ENCODE measurements at regions not wholly inside any gene's neighbourhood (a gene's known extent, or its start where the extent isn't known, plus 50 kb on each side); places are given as distances from the start of the nearest gene placed in this dataset.

DNA sequence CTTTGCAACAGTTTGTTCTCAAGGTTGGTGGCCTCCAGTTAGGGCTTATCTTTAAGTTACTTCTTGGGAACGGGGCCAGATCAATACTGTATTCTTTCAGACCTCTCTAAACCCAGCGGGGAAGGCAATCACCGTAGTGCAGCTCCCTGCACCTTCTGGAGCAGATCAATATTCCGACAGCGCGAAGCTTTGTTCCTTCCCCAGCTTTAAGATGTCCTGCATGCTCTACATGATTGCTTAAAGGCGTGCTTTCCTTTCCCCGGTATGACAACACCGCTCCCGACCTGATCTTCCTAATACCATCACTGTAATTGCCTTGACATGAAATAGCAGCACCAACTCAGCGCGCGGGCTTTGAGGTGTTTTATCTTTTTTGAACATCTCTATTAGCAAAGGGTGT lies 755.2 kb downstream of the NR2F2 start:
- no peak for TF ChIP-seq CSDC2 (CRISPR knock-in tag; IDR thresholded peaks at IDR 0.05)
- TF ChIP-seq RARB (CRISPR knock-in tag; IDR thresholded peaks at IDR 0.05), result no peak
- TF ChIP-seq POU6F1 (CRISPR knock-in tag; IDR thresholded peaks at IDR 0.05; ENCODE audit: borderline replicate concordance, low read depth), result no peak
- TF ChIP-seq, protein P1, sequence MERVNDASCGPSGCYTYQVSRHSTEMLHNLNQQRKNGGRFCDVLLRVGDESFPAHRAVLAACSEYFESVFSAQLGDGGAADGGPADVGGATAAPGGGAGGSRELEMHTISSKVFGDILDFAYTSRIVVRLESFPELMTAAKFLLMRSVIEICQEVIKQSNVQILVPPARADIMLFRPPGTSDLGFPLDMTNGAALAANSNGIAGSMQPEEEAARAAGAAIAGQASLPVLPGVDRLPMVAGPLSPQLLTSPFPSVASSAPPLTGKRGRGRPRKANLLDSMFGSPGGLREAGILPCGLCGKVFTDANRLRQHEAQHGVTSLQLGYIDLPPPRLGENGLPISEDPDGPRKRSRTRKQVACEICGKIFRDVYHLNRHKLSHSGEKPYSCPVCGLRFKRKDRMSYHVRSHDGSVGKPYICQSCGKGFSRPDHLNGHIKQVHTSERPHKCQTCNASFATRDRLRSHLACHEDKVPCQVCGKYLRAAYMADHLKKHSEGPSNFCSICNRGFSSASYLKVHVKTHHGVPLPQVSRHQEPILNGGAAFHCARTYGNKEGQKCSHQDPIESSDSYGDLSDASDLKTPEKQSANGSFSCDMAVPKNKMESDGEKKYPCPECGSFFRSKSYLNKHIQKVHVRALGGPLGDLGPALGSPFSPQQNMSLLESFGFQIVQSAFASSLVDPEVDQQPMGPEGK (CRISPR knock-in tag; IDR thresholded peaks at IDR 0.05; ENCODE audit: borderline replicate concordance), result no peak
- TF ChIP-seq ARNTL (CRISPR knock-in tag; IDR thresholded peaks at IDR 0.05; ENCODE audit: borderline replicate concordance, low read depth), result no peak
- TF ChIP-seq CREB5 (CRISPR knock-in tag; IDR thresholded peaks at IDR 0.05; ENCODE audit: low read depth), result no peak
- TF ChIP-seq SNAI2 (CRISPR knock-in tag; IDR thresholded peaks at IDR 0.05), result no peak
- TF ChIP-seq ESRRG (CRISPR knock-in tag; IDR thresholded peaks at IDR 0.05), result no peak

Measured in SK-N-SH treated with all-trans-retinoic acid at 6 μM for 48 hours (cell line).